ENCODE measurements at regions not wholly inside any gene's neighbourhood (a gene's known extent, or its start where the extent isn't known, plus 50 kb on each side); places are given as distances from the start of the nearest gene placed in this dataset.

GRCh38 chr12:85669911-85670310, 166.3 kb downstream of the RASSF9 start:
- DNase-seq (ENCODE audit: low read depth, low spot score) (no peak), FAIRE-seq (no peak)
- no peaks in the 10 kb centered on the region for H3K36me3 ChIP-seq (ENCODE audit: control insufficient read depth in 2 of 2, extremely low read depth in 1 of 2, insufficient read depth in 2 of 2, low read length in 2 of 2)
- no peaks in the 10 kb centered on the region for H3K9me1 ChIP-seq (replicated peaks; ENCODE audit: control insufficient read depth, extremely low read depth, insufficient read depth, low read length)
- dilution Hi-C loops (cut with MboI; ENCODE audit: extremely low pct_ligation_motif_present, low sequenced_read_pairs): no loop called here
- intact Hi-C loops (cut with micrococcal nuclease): no loop called here
- no peaks in the 10 kb centered on the region for H3K4me1 ChIP-seq (ENCODE audit: control insufficient read depth, extremely low read depth, insufficient read depth, low read length)
- BruUV-seq (replicated peaks): no TSS peak
- CTCF ChIA-PET: no interaction called here
- H3K4me3 ChIP-seq (replicated peaks in 1 of 3; ENCODE audit: insufficient read depth in 1 of 3, low read depth in 1 of 3, low read length in 3 of 3): no peak overlapping the region
- TF ChIP-seq CTCF (IDR thresholded peaks at IDR 0.05; ENCODE audit: extremely low read depth in 1 of 2, insufficient read depth in 1 of 2, low read depth in 1 of 2, low read length in 2 of 2) (no peak), EZH2 (IDR thresholded peaks at IDR 0.05; ENCODE audit: borderline replicate concordance, low read depth, low read length, severe bottlenecking) (no peak), POLR2A (IDR thresholded peaks at IDR 0.05; ENCODE audit: low read depth, low read length) (no peak), FOS (IDR thresholded peaks at IDR 0.05; ENCODE audit: borderline replicate concordance, insufficient read depth, low read length) (no peak), MYC (IDR thresholded peaks at IDR 0.05; ENCODE audit: low read depth, low read length) (no peak), MAX (IDR thresholded peaks at IDR 0.05; ENCODE audit: insufficient read depth, insufficient read length) (no peak)
- H3K79me2 ChIP-seq (ENCODE audit: control insufficient read depth, insufficient read depth, low read length): no peaks in the 10 kb centered on the region
- no peak overlapping the region for H3K9ac ChIP-seq (replicated peaks; ENCODE audit: extremely low read depth, insufficient read depth, low read length)
- H3K27ac ChIP-seq (ENCODE audit: insufficient read depth, low read depth, low read length): no peak overlapping the region
- H3K4me2 ChIP-seq (ENCODE audit: insufficient read depth, low read length): no peak overlapping the region
- no peaks in the 10 kb centered on the region for H3K9me3 ChIP-seq (replicated peaks; ENCODE audit: control insufficient read depth, insufficient read depth, low read length)
- H3K27me3 ChIP-seq (ENCODE audit: control insufficient read depth in 2 of 2, insufficient read depth in 2 of 2, low read length in 2 of 2): no peaks in the 10 kb centered on the region
- H2AFZ ChIP-seq (ENCODE audit: low read depth, low read length): no peak overlapping the region
- no peaks in the 10 kb centered on the region for H4K20me1 ChIP-seq (replicated peaks; ENCODE audit: control insufficient read depth, extremely low read depth, insufficient read depth, low read length)
- POLR2A ChIA-PET: no interaction called here

GRCh38 chr12:85672436-85672835, 163.8 kb downstream of the RASSF9 start:
- no peak overlapping the region for H2AFZ ChIP-seq (ENCODE audit: low read depth, low read length)
- ChIA-PET CTCF (no interaction called here), POLR2A (no interaction called here)
- no peaks in the 10 kb centered on the region for H4K20me1 ChIP-seq (replicated peaks; ENCODE audit: control insufficient read depth, extremely low read depth, insufficient read depth, low read length)
- DNase-seq (ENCODE audit: low read depth, low spot score) (no peak), FAIRE-seq (no peak)
- H3K4me2 ChIP-seq (ENCODE audit: insufficient read depth, low read length): no peak overlapping the region
- dilution Hi-C loops (cut with MboI; ENCODE audit: extremely low pct_ligation_motif_present, low sequenced_read_pairs): no loop called here
- H3K79me2 ChIP-seq (ENCODE audit: control insufficient read depth, insufficient read depth, low read length): no peaks in the 10 kb centered on the region
- no peaks in the 10 kb centered on the region for H3K9me3 ChIP-seq (replicated peaks; ENCODE audit: control insufficient read depth, insufficient read depth, low read length)
- no peaks in the 10 kb centered on the region for H3K36me3 ChIP-seq (ENCODE audit: control insufficient read depth in 2 of 2, extremely low read depth in 1 of 2, insufficient read depth in 2 of 2, low read length in 2 of 2)
- H3K4me1 ChIP-seq (ENCODE audit: control insufficient read depth, extremely low read depth, insufficient read depth, low read length): no peaks in the 10 kb centered on the region
- no peak overlapping the region for H3K4me3 ChIP-seq (replicated peaks in 1 of 3; ENCODE audit: insufficient read depth in 1 of 3, low read depth in 1 of 3, low read length in 3 of 3)
- no peaks in the 10 kb centered on the region for H3K27me3 ChIP-seq (ENCODE audit: control insufficient read depth in 2 of 2, insufficient read depth in 2 of 2, low read length in 2 of 2)
- no peaks in the 10 kb centered on the region for H3K9me1 ChIP-seq (replicated peaks; ENCODE audit: control insufficient read depth, extremely low read depth, insufficient read depth, low read length)
- no peak for TF ChIP-seq MYC (IDR thresholded peaks at IDR 0.05; ENCODE audit: low read depth, low read length)
- intact Hi-C loops (cut with micrococcal nuclease): no loop called here
- H3K27ac ChIP-seq (ENCODE audit: insufficient read depth, low read depth, low read length): no peak overlapping the region
- no peak overlapping the region for H3K9ac ChIP-seq (replicated peaks; ENCODE audit: extremely low read depth, insufficient read depth, low read length)
- no TSS peak for BruUV-seq (replicated peaks)
